Progenitor cell of endocrine pancreas (in vitro differentiated cells): ENCODE measurements at regions not wholly inside any gene's neighbourhood (a gene's known extent, or its start where the extent isn't known, plus 50 kb on each side); places are given as distances from the start of the nearest gene placed in this dataset.

Experiments
- DNase-seq: peaks from one replicate; pipeline ENCODE4 v3.0.0; 2021; ENCODE audit warnings: low spot score; ENCODE audit not compliant: unreplicated experiment
- H3K27ac Mint-ChIP-seq: 2 replicates; pipeline ENCODE4 v1.8.0; 2021; ENCODE audit warnings: mild to moderate bottlenecking, moderate library complexity, mixed read lengths
- H3K27me3 Mint-ChIP-seq: 2 replicates; pipeline ENCODE4 v1.8.0; 2021; ENCODE audit warnings: mixed read lengths
- H3K36me3 Mint-ChIP-seq: 2 replicates; pipeline ENCODE4 v1.8.0; 2022; ENCODE audit warnings: mixed read lengths; ENCODE audit not compliant: insufficient read depth
- H3K4me1 Mint-ChIP-seq: 2 replicates; pipeline ENCODE4 v1.8.0; 2021; ENCODE audit warnings: low read depth, mixed read lengths
- H3K4me3 Mint-ChIP-seq: 2 replicates; pipeline ENCODE4 v1.8.0; 2021; ENCODE audit warnings: low read depth, mild to moderate bottlenecking, moderate library complexity, mixed read lengths
- H3K9me3 Mint-ChIP-seq: 2 replicates; pipeline ENCODE4 v1.8.0; 2021; ENCODE audit warnings: low read depth, mixed read lengths
- CTCF ChIP-seq: fragments of 200-600 bp; sonication (generic); IDR thresholded peaks from one replicate; pipeline ENCODE4 v1.5.0; 2021; ENCODE audit warnings: antibody characterized with exemption, mild to moderate bottlenecking; ENCODE audit not compliant: unreplicated experiment

- Mint-ChIP-seq H3K4me1 (peaks cover 4% of the 10 kb centered on the region), H3K27ac (no peak overlapping the region), H3K36me3 (peaks cover 5% of the 10 kb centered on the region), H3K4me3 (no peak overlapping the region), H3K27me3 (no peaks in the 10 kb centered on the region), H3K9me3 (no peaks in the 10 kb centered on the region)
- DNase-seq, result no peak
- TF ChIP-seq CTCF, result no peak
Observed at GRCh38 chr2:167689444-167689843, 558.0 kb downstream of the STK39 start.

GRCh38 chr2:167686691-167687090 lies 560.7 kb downstream of the STK39 start:
- peaks cover 4% of the 10 kb centered on the region for H3K4me1 Mint-ChIP-seq
- H3K36me3 Mint-ChIP-seq, result peaks cover 5% of the 10 kb centered on the region
- no peak for TF ChIP-seq CTCF
- no peak for DNase-seq
- no peak overlapping the region for H3K27ac Mint-ChIP-seq
- H3K4me3 Mint-ChIP-seq, result no peak overlapping the region
- H3K9me3 Mint-ChIP-seq, result no peaks in the 10 kb centered on the region
- H3K27me3 Mint-ChIP-seq, result no peaks in the 10 kb centered on the region

GRCh38 chr2:167681234-167682015 lies 566.0 kb downstream of the STK39 start:
- H3K27ac Mint-ChIP-seq, result no peak overlapping the region
- TF ChIP-seq CTCF, result no peak
- no peaks in the 10 kb centered on the region for H3K27me3 Mint-ChIP-seq
- peaks cover 2% of the 10 kb centered on the region for H3K36me3 Mint-ChIP-seq
- peaks cover 2% of the 10 kb centered on the region for H3K4me1 Mint-ChIP-seq
- DNase-seq, result no peak
- no peaks in the 10 kb centered on the region for H3K9me3 Mint-ChIP-seq
- no peak overlapping the region for H3K4me3 Mint-ChIP-seq

GRCh38 chr2:167678158-167678557 lies 569.2 kb downstream of the STK39 start:
- no peak overlapping the region for H3K4me3 Mint-ChIP-seq
- no peak overlapping the region for H3K27ac Mint-ChIP-seq
- H3K36me3 Mint-ChIP-seq, result peaks cover 2% of the 10 kb centered on the region
- H3K4me1 Mint-ChIP-seq, result no peaks in the 10 kb centered on the region
- H3K9me3 Mint-ChIP-seq, result no peaks in the 10 kb centered on the region
- TF ChIP-seq CTCF, result no peak
- no peak for DNase-seq
- H3K27me3 Mint-ChIP-seq, result no peaks in the 10 kb centered on the region

GRCh38 chr2:167675906-167676305 lies 571.5 kb downstream of the STK39 start:
- H3K27ac Mint-ChIP-seq, result no peak overlapping the region
- no peaks in the 10 kb centered on the region for H3K4me1 Mint-ChIP-seq

More at GRCh38 chr2:167675906-167676305, 571.5 kb downstream of the STK39 start:
- Mint-ChIP-seq H3K9me3 (peaks cover 7% of the 10 kb centered on the region), H3K27me3 (no peaks in the 10 kb centered on the region), H3K4me3 (no peak overlapping the region), H3K36me3 (peaks cover 8% of the 10 kb centered on the region)
- no peak for TF ChIP-seq CTCF
- DNase-seq, result no peak
